Kidney epithelial cell (primary cell): ENCODE measurements at regions not wholly inside any gene's neighbourhood (a gene's known extent, or its start where the extent isn't known, plus 50 kb on each side); places are given as distances from the start of the nearest gene placed in this dataset.

ENCODE experiments used
- DNase-seq: peaks from one replicate; pipeline ENCODE4 v3.0.0-alpha.2; 2010; ENCODE audit warnings: low read depth
- H3K27me3 ChIP-seq: 2 replicates; pipeline ENCODE4 v1.6.0; 2011; ENCODE audit warnings: low read length; ENCODE audit not compliant: control insufficient read depth, insufficient read depth
- H3K36me3 ChIP-seq: 2 replicates; pipeline ENCODE4 v1.5.1; 2011; ENCODE audit warnings: low read length; ENCODE audit not compliant: control insufficient read depth, insufficient read depth
- H3K4me3 ChIP-seq: 2 replicates; pipeline ENCODE4 v1.5.1; 2011; ENCODE audit warnings: low read depth, mild to moderate bottlenecking, control low read depth, low read length
- TF ChIP-seq, protein P1 (sequence below): IDR thresholded peaks from 2 replicates; pipeline ENCODE4 v1.5.1; 2011; ENCODE audit warnings: mild to moderate bottlenecking, moderate library complexity, low read length, control low read depth, inconsistent platforms; ENCODE audit not compliant: insufficient read depth, poor library complexity, severe bottlenecking

DNA sequence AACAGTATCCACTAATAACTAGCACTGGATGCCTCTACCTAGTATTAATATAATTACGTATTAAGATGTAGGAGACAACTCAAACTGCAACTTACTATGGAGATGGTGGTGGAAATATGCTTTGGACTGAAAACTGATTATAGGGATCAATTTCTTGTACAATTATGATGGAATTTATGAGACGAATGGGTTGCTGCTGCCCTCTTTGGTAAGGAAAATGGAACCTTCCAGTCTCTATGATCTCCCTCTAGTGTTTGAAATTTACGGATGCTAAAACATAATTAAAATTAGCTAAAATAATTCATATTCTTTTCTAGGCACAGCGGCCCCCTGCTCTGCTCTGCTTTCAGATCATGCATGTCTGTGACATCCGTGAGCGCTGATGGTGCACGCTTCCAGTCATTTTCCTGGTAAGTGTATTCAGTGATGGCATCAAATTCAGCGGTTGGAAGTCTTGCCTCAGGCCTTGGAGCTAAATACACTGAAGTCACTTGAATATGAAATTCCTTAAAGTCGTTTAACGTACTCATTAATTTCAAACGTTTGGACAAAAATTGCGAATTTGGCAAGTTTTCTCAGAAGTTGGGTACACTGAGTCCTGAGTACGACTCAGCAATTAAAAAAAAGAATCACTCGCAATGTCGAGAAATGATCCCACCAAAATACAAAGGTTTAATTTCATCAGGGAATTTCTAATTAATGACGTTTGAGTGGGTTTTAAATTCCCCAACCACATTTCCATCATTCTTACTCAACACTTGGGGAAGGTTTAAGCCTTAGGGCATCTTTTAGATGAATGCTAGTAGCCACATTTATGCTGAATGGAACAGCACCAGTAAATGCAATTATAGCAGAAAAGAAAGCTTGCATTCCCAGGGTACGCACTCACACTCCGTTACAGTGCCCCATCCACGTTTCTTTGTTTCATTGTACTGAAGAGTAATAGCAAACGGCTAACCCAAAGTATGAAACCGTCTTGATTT, 132.6 kb downstream of the NR2F2 start:
- Histone ChIP-seq H3K4me3 (no peak overlapping the region), H3K27me3 (no peaks in the 10 kb centered on the region), H3K36me3 (no peaks in the 10 kb centered on the region)
- TF ChIP-seq, protein P1, sequence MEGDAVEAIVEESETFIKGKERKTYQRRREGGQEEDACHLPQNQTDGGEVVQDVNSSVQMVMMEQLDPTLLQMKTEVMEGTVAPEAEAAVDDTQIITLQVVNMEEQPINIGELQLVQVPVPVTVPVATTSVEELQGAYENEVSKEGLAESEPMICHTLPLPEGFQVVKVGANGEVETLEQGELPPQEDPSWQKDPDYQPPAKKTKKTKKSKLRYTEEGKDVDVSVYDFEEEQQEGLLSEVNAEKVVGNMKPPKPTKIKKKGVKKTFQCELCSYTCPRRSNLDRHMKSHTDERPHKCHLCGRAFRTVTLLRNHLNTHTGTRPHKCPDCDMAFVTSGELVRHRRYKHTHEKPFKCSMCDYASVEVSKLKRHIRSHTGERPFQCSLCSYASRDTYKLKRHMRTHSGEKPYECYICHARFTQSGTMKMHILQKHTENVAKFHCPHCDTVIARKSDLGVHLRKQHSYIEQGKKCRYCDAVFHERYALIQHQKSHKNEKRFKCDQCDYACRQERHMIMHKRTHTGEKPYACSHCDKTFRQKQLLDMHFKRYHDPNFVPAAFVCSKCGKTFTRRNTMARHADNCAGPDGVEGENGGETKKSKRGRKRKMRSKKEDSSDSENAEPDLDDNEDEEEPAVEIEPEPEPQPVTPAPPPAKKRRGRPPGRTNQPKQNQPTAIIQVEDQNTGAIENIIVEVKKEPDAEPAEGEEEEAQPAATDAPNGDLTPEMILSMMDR = no peak
- DNase-seq = no peak

GRCh38 chr15:96466389-96466947, 136.0 kb downstream of the NR2F2 start:
- no peak for DNase-seq
- H3K27me3 ChIP-seq = no peaks in the 10 kb centered on the region
- TF ChIP-seq, protein P1 = no peak
- H3K4me3 ChIP-seq = no peak overlapping the region
- no peaks in the 10 kb centered on the region for H3K36me3 ChIP-seq

DNA sequence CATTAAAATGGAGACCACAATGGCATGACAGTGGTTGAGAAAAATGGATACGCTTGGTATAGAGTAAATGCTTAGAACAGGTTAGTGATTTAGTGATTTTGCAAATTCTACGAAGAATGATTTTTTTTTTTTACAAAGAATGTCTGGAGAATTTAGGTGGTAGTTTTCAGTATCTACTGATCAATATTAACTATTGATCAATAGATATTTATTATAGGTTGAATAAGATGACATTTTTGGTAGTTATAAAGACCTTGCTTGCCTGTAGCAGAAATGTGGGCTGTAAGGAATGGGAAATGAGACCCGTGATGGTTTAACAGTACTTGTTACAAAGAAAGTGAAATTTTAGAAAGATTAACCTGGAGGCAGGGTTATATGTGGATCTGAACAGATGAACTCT, 137.5 kb downstream of the NR2F2 start:
- Histone ChIP-seq H3K4me3 (no peak overlapping the region), H3K36me3 (no peaks in the 10 kb centered on the region), H3K27me3 (no peaks in the 10 kb centered on the region)
- no peak for DNase-seq
- TF ChIP-seq, protein P1 = no peak

- TF ChIP-seq, protein P1 = no peak
- Histone ChIP-seq H3K27me3 (no peaks in the 10 kb centered on the region), H3K36me3 (no peaks in the 10 kb centered on the region), H3K4me3 (no peak overlapping the region)
- no peak for DNase-seq
Measured at GRCh38 chr15:96470681-96471310, 140.3 kb downstream of the NR2F2 start.

- no peaks in the 10 kb centered on the region for H3K36me3 ChIP-seq
- H3K4me3 ChIP-seq = no peak overlapping the region
- TF ChIP-seq, protein P1 = no peak
- DNase-seq = no peak
- H3K27me3 ChIP-seq = no peaks in the 10 kb centered on the region
Measured at GRCh38 chr15:96472681-96473080, 142.2 kb downstream of the NR2F2 start.
